Spleen (tissue), 11 donors: ENCODE measurements at regions not wholly inside any gene's neighbourhood (a gene's known extent, or its start where the extent isn't known, plus 50 kb on each side); places are given as distances from the start of the nearest gene placed in this dataset.

ENCODE experiments used
- DNase-seq: peaks from one replicate; pipeline ENCODE4 v3.0.0-alpha.2; 2020
- H3K27ac ChIP-seq, 8 donors: fragments of 200-600 bp; sonication (generic) in 7 of 8; 1 replicate in 4 of 8; 2 replicates in 4 of 8; pipeline versions ENCODE4 v1.5.0 to v1.8.0; 2016 to 2021; ENCODE audit warnings: inconsistent platforms in 4 of 8, mild to moderate bottlenecking in 4 of 8, moderate library complexity in 1 of 8
- H3K27me3 ChIP-seq, 7 donors: fragments of 200-600 bp; sonication (generic) in 6 of 7; replicated peaks in 1 of 7; 1 replicate in 4 of 7; 2 replicates in 3 of 7; pipeline versions ENCODE4 v1.5.0 to v1.8.0; 2016 to 2021; ENCODE audit warnings: inconsistent platforms in 3 of 7, mild to moderate bottlenecking in 1 of 7
- H3K36me3 ChIP-seq, 6 donors: fragments of 200-600 bp; sonication (generic) in 5 of 6; 1 replicate in 4 of 6; 2 replicates in 2 of 6; pipeline versions ENCODE4 v1.5.0 to v1.8.0; 2016 to 2021; ENCODE audit warnings: inconsistent platforms in 2 of 6
- H3K4me1 ChIP-seq, 6 donors: fragments of 200-600 bp; sonication (generic) in 5 of 6; 1 replicate in 3 of 6; 2 replicates in 3 of 6; pipeline versions ENCODE4 v1.5.0 to v1.8.0; 2016 to 2021; ENCODE audit warnings: inconsistent platforms in 3 of 6
- H3K4me3 ChIP-seq, 8 donors: fragments of 200-600 bp; sonication (generic) in 7 of 8; 1 replicate in 4 of 8; 2 replicates in 4 of 8; pipeline versions ENCODE4 v1.5.0 to v1.8.0; 2016 to 2021; ENCODE audit warnings: inconsistent platforms in 4 of 8, mild to moderate bottlenecking in 4 of 8, moderate library complexity in 2 of 8
- H3K9me3 ChIP-seq, 8 donors: fragments of 200-600 bp; sonication (generic) in 7 of 8; 1 replicate in 4 of 8; 2 replicates in 4 of 8; pipeline versions ENCODE4 v1.5.0 to v1.8.0; 2016 to 2021; ENCODE audit warnings: inconsistent platforms in 4 of 8
- CTCF ChIP-seq, 11 experiments: fragments of 200-600 bp in 7 of 11; fragments of 450-650 bp in 4 of 11; sonication (generic) in 4 of 11; IDR thresholded peaks in 8 of 11; conservative IDR thresholded peaks in 3 of 11; 1 replicate in 7 of 11; 2 replicates in 4 of 11; pipeline versions ENCODE4 v1.4.0 to v1.8.0; 2016 to 2021; ENCODE audit warnings: antibody characterized with exemption in 11 of 11, inconsistent platforms in 4 of 11, mild to moderate bottlenecking in 1 of 11
- POLR2A ChIP-seq, 3 donors: fragments of 450-650 bp; IDR thresholded peaks; one replicate each; pipeline ENCODE4 v1.5.1; 2017; ENCODE audit warnings: antibody characterized with exemption in 3 of 3, mild to moderate bottlenecking in 1 of 3
- POLR2AphosphoS5 ChIP-seq, 3 donors: sonication (generic); formaldehyde crosslinking; IDR thresholded peaks; one replicate each; pipeline ENCODE4 v1.5.1; 2017; ENCODE audit warnings: antibody characterized with exemption in 3 of 3
- WGBS, 5 donors: extraction: QIAGEN DNeasy Blood & Tissue Kit in 3 of 5; methylation state at CpG; one replicate each; pipeline versions ENCODE4 v1.1.5 to v1.1.7; 2013 to 2018; 5-methylcytosine and 5-hydroxymethylcytosine counted together
- intact Hi-C: fragments of 100-400 bp; cut with DNase I; formaldehyde crosslinking; loops from one replicate; pipeline ENCODE4 v1.15.0; 2023; ENCODE audit warnings: low total_unique reads
- donor health status: healthy with polysubstance abuse.
- donor health status: DM: no; HTN: no; CAD: no; lungs with moderate emphysema.
- donor health status: DM: no; HTN: no; CAD: no.
- donor health status: Bipolar disorder and iron deficiency.
- donor health status: healthy.
- donor health status: DM: no; HTN: no; CAD: no.
- donor health status: DM: yes; HTN: yes; CAD: no.

- H3K36me3 ChIP-seq = no peaks in the 10 kb centered on the region
- no peaks in the 10 kb centered on the region for H3K9me3 ChIP-seq
- DNase-seq = no peak
- WGBS, 5 donors = 74 to 79% (median 75%) methylated on average over 8 of the region's 8 CpGs
- H3K4me1 ChIP-seq = no peaks in the 10 kb centered on the region
- TF ChIP-seq CTCF (IDR thresholded peaks at IDR 0.05 in 8 of 11, conservative IDR thresholded peaks at IDR 0.05 in 3 of 11) (no peak), POLR2A (IDR thresholded peaks at IDR 0.05) (no peak), POLR2AphosphoS5 (IDR thresholded peaks at IDR 0.05) (no peak)
- no peak overlapping the region for H3K27ac ChIP-seq
- intact Hi-C loops = no loop called here
- H3K27me3 ChIP-seq = no peaks in the 10 kb centered on the region
- H3K4me3 ChIP-seq = no peak overlapping the region
Measured at GRCh38 chr2:146041274-146041910, 1521.5 kb upstream of the ZEB2 start.

GRCh38 chr2:146040051-146040450, 1520.1 kb upstream of the ZEB2 start:
- H3K27ac ChIP-seq = no peak overlapping the region
- intact Hi-C loops = no loop called here

GRCh38 chr2:146038014-146038413, 1518.1 kb upstream of the ZEB2 start:
- no peaks in the 10 kb centered on the region for H3K36me3 ChIP-seq
- no peaks in the 10 kb centered on the region for H3K9me3 ChIP-seq
- 84 to 100% (median 90%) methylated on average over 1 of the region's 1 CpG for WGBS, 5 donors
- H3K27me3 ChIP-seq = no peaks in the 10 kb centered on the region
- TF ChIP-seq CTCF (IDR thresholded peaks at IDR 0.05 in 8 of 11, conservative IDR thresholded peaks at IDR 0.05 in 3 of 11) (no peak), POLR2A (IDR thresholded peaks at IDR 0.05) (no peak), POLR2AphosphoS5 (IDR thresholded peaks at IDR 0.05) (no peak)
- H3K4me3 ChIP-seq = no peak overlapping the region
- intact Hi-C loops = no loop called here
- H3K27ac ChIP-seq = no peak overlapping the region
- no peak for DNase-seq
- H3K4me1 ChIP-seq = no peaks in the 10 kb centered on the region

More at GRCh38 chr2:146040051-146040450, 1520.1 kb upstream of the ZEB2 start:
- Histone ChIP-seq H3K4me3 (no peak overlapping the region), H3K4me1 (no peaks in the 10 kb centered on the region), H3K27me3 (no peaks in the 10 kb centered on the region), H3K9me3 (no peaks in the 10 kb centered on the region), H3K36me3 (no peaks in the 10 kb centered on the region)
- TF ChIP-seq CTCF (IDR thresholded peaks at IDR 0.05 in 8 of 11, conservative IDR thresholded peaks at IDR 0.05 in 3 of 11) (no peak), POLR2AphosphoS5 (IDR thresholded peaks at IDR 0.05) (no peak)
- no peak for DNase-seq
- 62 to 81% (median 73%) methylated on average over 3 of the region's 3 CpGs for WGBS, 5 donors

GRCh38 chr2:146037334-146037870, 1517.5 kb upstream of the ZEB2 start:
- Histone ChIP-seq H3K4me1 (no peaks in the 10 kb centered on the region), H3K36me3 (no peaks in the 10 kb centered on the region), H3K9me3 (no peaks in the 10 kb centered on the region), H3K4me3 (no peak overlapping the region), H3K27ac (no peak overlapping the region), H3K27me3 (no peaks in the 10 kb centered on the region)
- no peak for DNase-seq
- TF ChIP-seq POLR2A (IDR thresholded peaks at IDR 0.05) = no peak
- TF ChIP-seq POLR2AphosphoS5 (IDR thresholded peaks at IDR 0.05) = no peak
- no peak for TF ChIP-seq CTCF (IDR thresholded peaks at IDR 0.05 in 8 of 11, conservative IDR thresholded peaks at IDR 0.05 in 3 of 11)
- intact Hi-C loops = no loop called here
- WGBS, 5 donors = 80 to 87% (median 85%) methylated on average over 7 of the region's 7 CpGs
